ENCODE measurements at regions not wholly inside any gene's neighbourhood (a gene's known extent, or its start where the extent isn't known, plus 50 kb on each side); places are given as distances from the start of the nearest gene placed in this dataset.
A peak's percentile ranks its signal among the peaks of the same experiment; 100 is the strongest.

DNA sequence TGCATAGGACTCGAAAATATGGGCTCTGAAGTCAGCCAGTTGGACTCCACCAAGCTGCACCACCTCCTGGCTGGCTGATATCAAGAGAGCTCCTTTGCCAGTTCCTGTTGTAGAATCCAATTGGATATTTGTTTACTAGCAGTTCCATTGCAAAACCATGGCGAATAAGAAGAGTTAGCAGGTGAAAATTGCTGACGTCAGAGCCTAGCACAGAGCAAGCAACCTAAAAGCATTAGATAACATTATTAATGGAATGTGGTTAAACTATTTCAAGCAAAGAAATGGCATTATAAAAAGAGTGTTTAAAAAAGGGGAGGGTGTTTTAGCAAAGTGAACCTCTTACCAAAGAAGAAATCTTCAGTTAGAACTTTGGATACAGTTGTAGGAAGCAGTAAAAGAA is 1816.3 kb upstream of the TENM3 start:
- no peaks in the 10 kb centered on the region for H3K36me3 ChIP-seq (ENCODE audit: control insufficient read depth in 2 of 3, insufficient read depth in 3 of 3, low read length in 3 of 3)
- no peaks in the 10 kb centered on the region for H3K9me3 ChIP-seq (ENCODE audit: control insufficient read depth in 2 of 3, insufficient read depth in 1 of 3, low read length in 3 of 3)
- H3K27me3 ChIP-seq (ENCODE audit: control insufficient read depth, insufficient read depth, low read length) = no peaks in the 10 kb centered on the region
- H3K27ac ChIP-seq (ENCODE audit: low read depth in 2 of 2, low read length in 2 of 2) = no peak overlapping the region
- TF ChIP-seq CTCF (IDR thresholded peaks at IDR 0.05; ENCODE audit: borderline replicate concordance, extremely low read depth, insufficient read depth) = no peak
- no peak overlapping the region for H3K9ac ChIP-seq (ENCODE audit: low read length in 3 of 3)
- DNase-seq (no peak), FAIRE-seq (no peak)
- H3K4me1 ChIP-seq (ENCODE audit: control insufficient read depth in 2 of 3, insufficient read depth in 2 of 3, low read depth in 1 of 3, low read length in 3 of 3) = no peaks in the 10 kb centered on the region
- intact Hi-C loops (cut with DNase I) = no loop called here
- H3K4me3 ChIP-seq (ENCODE audit: low read length in 3 of 3) = no peak overlapping the region

- H3K36me3 ChIP-seq (ENCODE audit: control insufficient read depth in 2 of 3, insufficient read depth in 3 of 3, low read length in 3 of 3) = no peaks in the 10 kb centered on the region
- no peaks in the 10 kb centered on the region for H3K4me1 ChIP-seq (ENCODE audit: control insufficient read depth in 2 of 3, insufficient read depth in 2 of 3, low read depth in 1 of 3, low read length in 3 of 3)
- DNase-seq (no peak), FAIRE-seq (no peak)
- no peak overlapping the region for H3K9ac ChIP-seq (ENCODE audit: low read length in 3 of 3)
- H3K27ac ChIP-seq (ENCODE audit: low read depth in 2 of 2, low read length in 2 of 2) = no peak overlapping the region
- intact Hi-C loops (cut with DNase I) = no loop called here
- no peak overlapping the region for H3K4me3 ChIP-seq (ENCODE audit: low read length in 3 of 3)
- H3K9me3 ChIP-seq (ENCODE audit: control insufficient read depth in 2 of 3, insufficient read depth in 1 of 3, low read length in 3 of 3) = no peaks in the 10 kb centered on the region
- TF ChIP-seq CTCF (IDR thresholded peaks at IDR 0.05; ENCODE audit: borderline replicate concordance, extremely low read depth, insufficient read depth) = no peak
- no peaks in the 10 kb centered on the region for H3K27me3 ChIP-seq (ENCODE audit: control insufficient read depth, insufficient read depth, low read length)
Observed at GRCh38 chr4:180430283-180430682, 1812.9 kb upstream of the TENM3 start.

DNA sequence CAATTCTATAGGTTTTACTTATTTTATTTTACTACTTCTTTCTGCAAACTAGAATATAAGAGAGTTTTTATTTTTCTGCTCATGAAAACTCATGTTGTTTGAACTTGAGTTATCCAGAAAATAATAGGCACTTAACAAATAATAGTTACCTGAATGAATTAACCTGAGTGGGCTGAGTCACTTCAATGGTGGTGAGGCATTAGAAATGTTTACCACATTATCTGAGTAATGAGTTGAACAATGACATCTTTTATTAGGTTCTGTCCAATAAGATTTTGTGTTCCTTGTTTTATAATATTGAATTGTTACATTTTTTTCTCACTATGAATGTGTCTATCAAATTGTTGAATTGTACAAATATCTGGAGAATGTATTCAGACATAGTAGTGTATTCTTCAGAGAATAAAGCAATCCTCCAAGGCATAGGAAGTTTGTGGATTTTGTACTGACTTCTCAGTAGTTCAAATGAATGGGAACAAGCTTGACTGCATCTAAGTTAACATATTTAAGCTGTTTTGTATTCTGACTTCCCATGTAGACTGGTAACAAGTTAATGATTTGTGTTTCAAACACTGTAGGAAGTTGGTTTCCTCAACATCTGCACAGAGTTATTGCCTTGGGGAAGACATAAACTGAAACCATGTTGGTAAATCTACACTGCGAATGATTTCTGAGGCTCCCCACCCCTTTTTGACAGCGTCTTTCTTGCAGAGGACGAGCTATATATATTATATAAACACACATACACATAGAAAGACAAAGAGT is 1808.9 kb upstream of the TENM3 start:
- Histone ChIP-seq H3K9me3 (ENCODE audit: control insufficient read depth in 2 of 3, insufficient read depth in 1 of 3, low read length in 3 of 3) (no peaks in the 10 kb centered on the region), H3K4me1 (ENCODE audit: control insufficient read depth in 2 of 3, insufficient read depth in 2 of 3, low read depth in 1 of 3, low read length in 3 of 3) (no peaks in the 10 kb centered on the region), H3K27ac (ENCODE audit: low read depth in 2 of 2, low read length in 2 of 2) (no peak overlapping the region), H3K4me3 (ENCODE audit: low read length in 3 of 3) (no peak overlapping the region), H3K36me3 (ENCODE audit: control insufficient read depth in 2 of 3, insufficient read depth in 3 of 3, low read length in 3 of 3) (no peaks in the 10 kb centered on the region), H3K27me3 (ENCODE audit: control insufficient read depth, insufficient read depth, low read length) (no peaks in the 10 kb centered on the region), H3K9ac (ENCODE audit: low read length in 3 of 3) (no peak overlapping the region)
- TF ChIP-seq CTCF (IDR thresholded peaks at IDR 0.05; ENCODE audit: borderline replicate concordance, extremely low read depth, insufficient read depth) = no peak
- intact Hi-C loops (cut with DNase I) = no loop called here
- no peak for FAIRE-seq
- DNase-seq = peak in 2 of 5 donors; percentile 65 to 74

- H3K27me3 ChIP-seq (ENCODE audit: control insufficient read depth, insufficient read depth, low read length) = no peaks in the 10 kb centered on the region
- H3K9ac ChIP-seq (ENCODE audit: low read length in 3 of 3) = no peak overlapping the region
- H3K4me3 ChIP-seq (ENCODE audit: low read length in 3 of 3) = no peak overlapping the region
- DNase-seq (no peak), FAIRE-seq (no peak)
- H3K4me1 ChIP-seq (ENCODE audit: control insufficient read depth in 2 of 3, insufficient read depth in 2 of 3, low read depth in 1 of 3, low read length in 3 of 3) = no peaks in the 10 kb centered on the region
- no peaks in the 10 kb centered on the region for H3K9me3 ChIP-seq (ENCODE audit: control insufficient read depth in 2 of 3, insufficient read depth in 1 of 3, low read length in 3 of 3)
- no peak overlapping the region for H3K27ac ChIP-seq (ENCODE audit: low read depth in 2 of 2, low read length in 2 of 2)
- TF ChIP-seq CTCF (IDR thresholded peaks at IDR 0.05; ENCODE audit: borderline replicate concordance, extremely low read depth, insufficient read depth) = no peak
- no peaks in the 10 kb centered on the region for H3K36me3 ChIP-seq (ENCODE audit: control insufficient read depth in 2 of 3, insufficient read depth in 3 of 3, low read length in 3 of 3)
- intact Hi-C loops (cut with DNase I) = no loop called here
Observed at GRCh38 chr4:180436361-180436760, 1806.8 kb upstream of the TENM3 start.

All from kidney (tissue), 13 donors.